D721Med (cell line): ENCODE measurements at regions not wholly inside any gene's neighbourhood (a gene's known extent, or its start where the extent isn't known, plus 50 kb on each side); places are given as distances from the start of the nearest gene placed in this dataset.
A peak's percentile ranks its signal among the peaks of the same experiment; 100 is the strongest.

ENCODE experiments used
- DNase-seq: peaks from one replicate; pipeline ENCODE4 v3.0.0; 2011; ENCODE audit warnings: low spot score; ENCODE audit not compliant: insufficient read length
- FAIRE-seq: peaks from 2 replicates; lab custom pipeline; 2011; peaks lifted over from hg19 to GRCh38; lab: Jason Lieb, UNC
- TF ChIP-seq, protein P1 (sequence below): IDR thresholded peaks from 2 replicates; pipeline ENCODE4 v1.5.1; 2012; ENCODE audit warnings: mild to moderate bottlenecking, control low read depth; ENCODE audit not compliant: insufficient read depth; ENCODE audit errors: missing control alignments

DNA sequence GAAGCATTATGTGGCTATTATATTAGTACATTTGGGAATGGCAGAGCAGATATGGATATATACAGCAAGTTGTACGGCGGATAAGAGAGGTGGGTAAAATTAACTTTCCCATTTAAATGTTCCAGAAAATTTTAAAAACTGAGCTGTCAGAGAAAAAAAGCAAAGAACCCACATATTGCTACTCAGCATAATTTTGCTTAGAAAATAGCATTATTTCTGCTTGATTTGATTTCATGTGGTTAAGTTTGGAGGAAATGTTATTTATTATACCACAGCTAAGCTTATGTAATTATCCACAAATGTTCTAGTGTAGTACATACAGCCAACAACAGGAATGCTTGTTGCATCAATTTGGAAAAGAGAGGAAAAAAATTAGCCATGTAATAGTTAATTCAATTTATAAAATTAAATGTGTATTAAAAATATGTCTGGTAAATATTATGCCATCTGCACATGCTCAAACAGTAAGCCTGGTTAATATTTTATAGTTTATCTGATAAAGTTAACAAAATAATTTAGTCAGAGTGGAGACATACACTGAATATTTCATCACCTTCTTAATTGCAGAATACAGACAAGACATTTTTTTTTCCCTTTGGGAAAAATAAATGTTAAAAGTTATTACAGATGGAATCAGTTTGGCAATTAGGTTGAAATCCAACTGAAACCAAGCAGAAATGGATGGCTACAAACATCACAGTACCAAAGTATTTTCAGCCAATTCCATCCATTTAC is 172.1 kb upstream of the ID4 start:
- FAIRE-seq, result no peak
- TF ChIP-seq, protein P1, sequence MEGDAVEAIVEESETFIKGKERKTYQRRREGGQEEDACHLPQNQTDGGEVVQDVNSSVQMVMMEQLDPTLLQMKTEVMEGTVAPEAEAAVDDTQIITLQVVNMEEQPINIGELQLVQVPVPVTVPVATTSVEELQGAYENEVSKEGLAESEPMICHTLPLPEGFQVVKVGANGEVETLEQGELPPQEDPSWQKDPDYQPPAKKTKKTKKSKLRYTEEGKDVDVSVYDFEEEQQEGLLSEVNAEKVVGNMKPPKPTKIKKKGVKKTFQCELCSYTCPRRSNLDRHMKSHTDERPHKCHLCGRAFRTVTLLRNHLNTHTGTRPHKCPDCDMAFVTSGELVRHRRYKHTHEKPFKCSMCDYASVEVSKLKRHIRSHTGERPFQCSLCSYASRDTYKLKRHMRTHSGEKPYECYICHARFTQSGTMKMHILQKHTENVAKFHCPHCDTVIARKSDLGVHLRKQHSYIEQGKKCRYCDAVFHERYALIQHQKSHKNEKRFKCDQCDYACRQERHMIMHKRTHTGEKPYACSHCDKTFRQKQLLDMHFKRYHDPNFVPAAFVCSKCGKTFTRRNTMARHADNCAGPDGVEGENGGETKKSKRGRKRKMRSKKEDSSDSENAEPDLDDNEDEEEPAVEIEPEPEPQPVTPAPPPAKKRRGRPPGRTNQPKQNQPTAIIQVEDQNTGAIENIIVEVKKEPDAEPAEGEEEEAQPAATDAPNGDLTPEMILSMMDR, result no peak
- no peak for DNase-seq

GRCh38 chr6:19665613-19665909 is 171.6 kb upstream of the ID4 start:
- peak; percentile 94 for FAIRE-seq
- TF ChIP-seq, protein P1, result no peak
- DNase-seq, result no peak

GRCh38 chr6:19668710-19669109 is 168.5 kb upstream of the ID4 start:
- FAIRE-seq, result no peak
- DNase-seq, result no peak

DNA sequence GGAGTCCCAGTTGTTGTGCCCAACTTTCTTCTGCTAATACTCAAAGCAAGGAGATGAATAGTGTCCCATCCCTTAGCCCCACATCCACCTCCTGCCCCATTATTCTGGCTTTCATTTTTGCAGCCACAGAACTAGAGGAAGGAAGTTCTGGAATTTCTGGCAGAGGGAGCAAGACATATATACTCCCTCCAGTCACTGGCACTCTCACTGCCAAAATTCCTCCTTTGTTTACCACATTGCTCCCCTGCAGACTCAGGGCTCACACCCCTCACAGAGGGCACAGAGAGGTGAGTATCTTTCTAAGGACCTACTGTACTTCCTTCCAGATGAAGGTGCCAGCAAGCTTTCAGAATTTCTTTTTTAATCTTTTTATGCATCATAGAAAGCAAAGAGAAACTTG is 168.0 kb upstream of the ID4 start:
- TF ChIP-seq, protein P1, result no peak
- FAIRE-seq (no peak), DNase-seq (no peak)

More at GRCh38 chr6:19668710-19669109, 168.5 kb upstream of the ID4 start:
- TF ChIP-seq, protein P1, result no peak

DNA sequence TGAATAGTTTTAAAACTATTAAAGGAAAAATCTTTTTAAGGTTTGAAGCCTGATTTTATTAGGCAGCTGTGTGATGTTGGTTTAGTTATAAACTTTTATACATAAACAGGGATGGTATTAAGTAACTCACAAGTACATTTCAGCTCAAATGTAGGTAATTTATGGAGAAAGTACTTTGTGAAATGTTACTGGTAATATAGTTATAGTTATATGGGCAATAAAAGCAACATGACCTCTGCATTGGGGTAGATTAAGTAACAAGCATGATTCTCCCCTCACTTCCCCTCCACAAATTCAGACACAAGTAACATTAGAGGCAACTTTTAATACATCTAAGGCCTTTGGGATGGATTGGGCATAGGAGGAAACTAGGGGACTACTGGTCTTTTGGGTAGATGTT is 154.3 kb upstream of the ID4 start:
- TF ChIP-seq, protein P1, result no peak
- no peak for DNase-seq
- FAIRE-seq, result no peak

- DNase-seq, result no peak
- FAIRE-seq, result no peak
- TF ChIP-seq, protein P1, result no peak
These were observed 146.7 kb upstream of the ID4 start for GRCh38 chr6:19690325-19691075.
